Anterior cingulate cortex (tissue), 58 donors: ENCODE measurements at regions not wholly inside any gene's neighbourhood (a gene's known extent, or its start where the extent isn't known, plus 50 kb on each side); places are given as distances from the start of the nearest gene placed in this dataset.
"Not testable (repeated sequence)": the region's sequence is repeated elsewhere in the genome, so short reads cannot be mapped to it uniquely, and the experiment has no call there.

ENCODE experiments used
- DNase-seq, 58 donors: peaks; one replicate each; lab custom pipeline; 2025; lab: John Stamatoyannopoulos, UW

- not testable (repeated sequence) for DNase-seq
Observed at GRCh38 chr10:42193588-42193987, 444.8 kb downstream of the ZNF33B start.

- DNase-seq = peak in 3 of 58 donors; percentile 1 to 6 (median 3)
Observed at GRCh38 chr10:42192450-42192849, 445.9 kb downstream of the ZNF33B start.

- not testable (repeated sequence) for DNase-seq
Observed at GRCh38 chr10:42187501-42188195, 450.7 kb downstream of the ZNF33B start.

- not testable (repeated sequence) for DNase-seq
Observed at GRCh38 chr10:42177793-42178689, 460.3 kb downstream of the ZNF33B start.

- no peak for DNase-seq
Observed at GRCh38 chr10:42177077-42177792, 461.1 kb downstream of the ZNF33B start.

GRCh38 chr10:42150428-42151061, 487.8 kb downstream of the ZNF33B start:
- DNase-seq = no peak

DNA sequence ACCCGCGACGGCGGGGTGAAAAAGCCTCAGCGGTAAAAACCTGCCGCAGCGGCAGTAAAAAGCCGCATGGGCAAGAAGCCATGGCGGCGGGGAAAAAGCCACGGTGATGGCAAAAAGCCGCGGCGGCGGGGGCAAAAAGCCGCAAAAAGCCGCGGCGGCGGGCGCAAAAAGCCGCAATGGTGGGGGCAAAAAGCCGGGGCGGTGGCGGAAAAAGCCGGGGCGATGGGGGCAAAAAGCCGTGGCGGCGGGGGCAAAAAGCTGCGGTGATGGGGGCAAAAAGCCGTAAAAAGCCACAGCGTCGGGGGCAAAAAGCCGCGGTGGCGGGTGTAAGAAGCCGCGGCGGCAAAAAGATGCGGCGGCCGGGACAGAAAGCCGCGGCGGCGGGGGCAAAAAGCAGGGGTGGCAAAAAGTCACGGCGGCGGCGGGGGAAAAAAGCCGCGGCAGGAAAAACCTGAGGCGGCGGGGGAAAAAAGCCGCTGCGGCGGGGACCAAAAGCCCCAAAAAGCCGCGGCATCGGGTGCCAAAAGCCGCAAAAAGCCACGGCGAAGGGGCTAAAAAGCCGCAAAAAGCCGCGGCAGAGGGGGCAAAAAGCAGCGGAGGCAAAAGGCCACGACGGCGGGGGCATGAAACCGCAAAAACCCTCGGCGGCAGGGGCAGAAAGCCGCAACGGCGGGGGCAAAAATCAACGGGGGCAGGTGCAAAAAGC, 488.5 kb downstream of the ZNF33B start:
- no peak for DNase-seq

DNA sequence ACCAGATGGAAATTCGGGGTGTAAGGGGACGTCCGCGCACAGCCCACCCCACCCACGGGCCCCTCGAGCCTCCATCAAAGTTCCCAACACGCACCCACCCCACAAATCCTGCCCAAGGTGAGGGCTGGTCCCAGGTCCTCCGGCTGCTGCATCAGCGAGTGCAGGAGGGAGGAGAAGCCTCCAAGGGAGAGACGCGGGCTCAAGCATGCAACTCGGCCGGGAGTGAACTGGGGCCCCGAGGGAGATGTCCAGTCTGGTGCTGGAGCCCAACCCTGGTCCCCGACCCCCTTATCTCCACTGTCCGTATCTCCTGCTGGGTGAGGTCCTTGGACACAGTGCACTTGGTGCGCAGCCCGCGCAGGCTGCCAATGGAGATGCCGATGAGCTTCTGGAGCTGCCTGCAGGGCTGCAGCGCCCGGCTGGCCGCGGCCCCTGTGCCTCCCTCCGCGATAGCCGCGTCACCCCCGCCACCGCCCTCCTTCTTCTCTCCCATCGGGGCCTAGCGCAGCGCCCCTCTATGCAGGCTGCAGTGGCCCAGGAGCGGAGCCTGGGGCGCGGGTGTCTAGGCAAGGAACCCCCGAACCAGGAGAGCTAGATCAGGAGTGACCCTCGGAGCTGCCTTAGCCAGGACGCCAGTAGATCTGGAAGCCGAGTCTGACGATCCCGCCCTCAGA, 489.2 kb downstream of the ZNF33B start:
- DNase-seq = no peak

GRCh38 chr10:42146165-42146564, 492.2 kb downstream of the ZNF33B start:
- DNase-seq = not testable (repeated sequence)

- DNase-seq = not testable (repeated sequence)
Observed at GRCh38 chr10:42138023-42138422, 500.3 kb downstream of the ZNF33B start.

DNA sequence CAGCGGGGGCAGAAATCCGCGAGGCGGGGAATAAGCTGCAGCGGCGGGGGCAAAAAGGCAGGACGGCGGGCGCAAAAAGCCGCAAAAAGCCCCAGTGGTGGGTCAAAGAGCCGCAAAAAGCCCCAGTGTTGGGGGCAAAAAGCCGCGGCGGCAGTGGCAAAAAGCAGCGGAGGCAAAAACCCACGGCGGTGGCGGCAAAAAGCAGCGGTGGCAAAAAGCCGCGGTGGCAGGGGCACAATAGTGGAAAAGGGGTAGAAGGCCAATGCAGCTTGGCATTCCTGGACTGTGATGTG, 525.3 kb downstream of the ZNF33B start:
- no peak for DNase-seq

- DNase-seq = no peak
Observed at GRCh38 chr10:42112331-42113157, 525.8 kb downstream of the ZNF33B start.

- DNase-seq = no peak
Observed at GRCh38 chr10:42111661-42112330, 526.6 kb downstream of the ZNF33B start.

GRCh38 chr10:42111076-42111475, 527.3 kb downstream of the ZNF33B start:
- no peak for DNase-seq
